HTR-8/SVneo (cell line): ENCODE measurements at regions not wholly inside any gene's neighbourhood (a gene's known extent, or its start where the extent isn't known, plus 50 kb on each side); places are given as distances from the start of the nearest gene placed in this dataset.
A peak's percentile ranks its signal among the peaks of the same experiment; 100 is the strongest.

Experiments
- DNase-seq: peaks from one replicate; pipeline ENCODE4 v3.0.0; 2011; ENCODE audit warnings: low spot score, mixed read lengths; ENCODE audit not compliant: insufficient read length
- FAIRE-seq: peaks from 2 replicates; lab custom pipeline; 2011; peaks lifted over from hg19 to GRCh38; lab: Jason Lieb, UNC

- DNase-seq (peak; percentile 89), FAIRE-seq (peak; percentile 55)
Observed at GRCh38 chr10:75294866-75295701, 59.3 kb upstream of the COMTD1 start.

- DNase-seq (peak; percentile 56), FAIRE-seq (no peak)
Observed at GRCh38 chr10:75294518-75294865, 58.7 kb upstream of the COMTD1 start.

GRCh38 chr10:75294031-75294437 is 58.3 kb upstream of the COMTD1 start:
- FAIRE-seq, result no peak
- no peak for DNase-seq

- no peak for FAIRE-seq
Observed at GRCh38 chr10:75293446-75293820, 57.7 kb upstream of the COMTD1 start.

GRCh38 chr10:75292794-75293445 is 57.2 kb upstream of the COMTD1 start:
- FAIRE-seq (no peak), DNase-seq (no peak)

More at GRCh38 chr10:75293446-75293820, 57.7 kb upstream of the COMTD1 start:
- DNase-seq, result no peak

GRCh38 chr10:75291805-75292204 is 56.0 kb upstream of the COMTD1 start:
- FAIRE-seq (no peak), DNase-seq (no peak)

- DNase-seq, result no peak
- FAIRE-seq, result no peak
Observed at GRCh38 chr10:75288140-75288711, 52.5 kb upstream of the COMTD1 start.

GRCh38 chr10:75287697-75288096 is 51.9 kb upstream of the COMTD1 start:
- FAIRE-seq (no peak), DNase-seq (no peak)

- FAIRE-seq, result peak; percentile 13
- DNase-seq, result no peak
Observed at GRCh38 chr10:75286901-75287300, 51.1 kb upstream of the COMTD1 start.
